ENCODE measurements at regions not wholly inside any gene's neighbourhood (a gene's known extent, or its start where the extent isn't known, plus 50 kb on each side); places are given as distances from the start of the nearest gene placed in this dataset.

- Histone ChIP-seq H3K4me2 (replicated peaks; ENCODE audit: extremely low read depth, low read length, poor library complexity, severe bottlenecking) (no peak overlapping the region), H3K9ac (ENCODE audit: insufficient read depth, low read length, poor library complexity, severe bottlenecking) (no peak overlapping the region), H3K4me3 (replicated peaks in 1 of 3; ENCODE audit: low read depth in 2 of 3, low read length in 3 of 3) (no peak overlapping the region), H3K36me3 (replicated peaks in 1 of 2; ENCODE audit: control insufficient read depth in 1 of 2, insufficient read depth in 2 of 2, low read length in 2 of 2) (no peaks in the 10 kb centered on the region), H3K79me2 (ENCODE audit: insufficient read depth, low read length) (no peaks in the 10 kb centered on the region), H3K9me3 (replicated peaks in 1 of 2; ENCODE audit: control insufficient read depth in 1 of 2, insufficient read depth in 1 of 2, low read length in 2 of 2) (no peaks in the 10 kb centered on the region), H2AFZ (ENCODE audit: insufficient read depth, low read depth, low read length, poor library complexity, severe bottlenecking) (no peak overlapping the region), H4K20me1 (ENCODE audit: insufficient read depth, low read length) (no peaks in the 10 kb centered on the region), H3K27me3 (ENCODE audit: control insufficient read depth in 2 of 2, insufficient read depth in 2 of 2, low read length in 2 of 2) (peaks cover 0 to 2% of the 10 kb centered on the region in 2 donors), H3K27ac (ENCODE audit: low read depth in 1 of 2, low read length in 2 of 2) (no peak overlapping the region), H3K4me1 (ENCODE audit: control insufficient read depth in 1 of 2, insufficient read depth in 2 of 2, low read length in 2 of 2) (peaks cover 12 to 13% of the 10 kb centered on the region in 2 donors)
- Mint-ChIP-seq H3K4me3 (no peak overlapping the region), H3K36me3 (no peaks in the 10 kb centered on the region), H3K27ac (no peak overlapping the region), H3K27me3 (ENCODE audit: low read depth in 3 of 3) (peaks cover 3 to 15% (median 12%) of the 10 kb centered on the region in 3 donors), H3K4me1 (peaks cover 18% of the 10 kb centered on the region), H3K9me3 (no peaks in the 10 kb centered on the region)
- WGBS (ENCODE audit: insufficient coverage), result 14% methylated on average over 1 of the region's 3 CpGs
- TF ChIP-seq CTCF (IDR thresholded peaks at IDR 0.05), result no peak
- intact Hi-C loops (cut with micrococcal nuclease), result no loop called here
- DNase-seq, result no peak
Measured at GRCh38 chr5:142420561-142421227, 95.9 kb upstream of the SPRY4 start.

GRCh38 chr5:142412581-142412980, 87.8 kb upstream of the SPRY4 start:
- intact Hi-C loops (cut with micrococcal nuclease), result no loop called here
- H3K4me2 ChIP-seq (replicated peaks; ENCODE audit: extremely low read depth, low read length, poor library complexity, severe bottlenecking), result no peak overlapping the region
- H4K20me1 ChIP-seq (ENCODE audit: insufficient read depth, low read length), result no peaks in the 10 kb centered on the region
- H3K27me3 ChIP-seq (ENCODE audit: control insufficient read depth in 2 of 2, insufficient read depth in 2 of 2, low read length in 2 of 2), result no peaks in the 10 kb centered on the region
- H3K4me1 ChIP-seq (ENCODE audit: control insufficient read depth in 1 of 2, insufficient read depth in 2 of 2, low read length in 2 of 2), result no peaks in the 10 kb centered on the region
- 96% methylated on average over 4 of the region's 5 CpGs for WGBS (ENCODE audit: insufficient coverage)
- Mint-ChIP-seq H3K4me3 (no peak overlapping the region), H3K4me1 (no peaks in the 10 kb centered on the region), H3K9me3 (no peaks in the 10 kb centered on the region), H3K27me3 (ENCODE audit: low read depth in 3 of 3) (peaks cover 6 to 11% (median 11%) of the 10 kb centered on the region in 3 donors), H3K27ac (no peak overlapping the region), H3K36me3 (no peaks in the 10 kb centered on the region)
- H3K4me3 ChIP-seq (replicated peaks in 1 of 3; ENCODE audit: low read depth in 2 of 3, low read length in 3 of 3), result no peak overlapping the region
- no peaks in the 10 kb centered on the region for H3K9me3 ChIP-seq (replicated peaks in 1 of 2; ENCODE audit: control insufficient read depth in 1 of 2, insufficient read depth in 1 of 2, low read length in 2 of 2)
- H3K79me2 ChIP-seq (ENCODE audit: insufficient read depth, low read length), result no peaks in the 10 kb centered on the region
- H3K27ac ChIP-seq (ENCODE audit: low read depth in 1 of 2, low read length in 2 of 2), result no peak overlapping the region
- no peak for TF ChIP-seq CTCF (IDR thresholded peaks at IDR 0.05)
- no peak overlapping the region for H3K9ac ChIP-seq (ENCODE audit: insufficient read depth, low read length, poor library complexity, severe bottlenecking)
- no peak for DNase-seq
- H2AFZ ChIP-seq (ENCODE audit: insufficient read depth, low read depth, low read length, poor library complexity, severe bottlenecking), result no peak overlapping the region
- H3K36me3 ChIP-seq (replicated peaks in 1 of 2; ENCODE audit: control insufficient read depth in 1 of 2, insufficient read depth in 2 of 2, low read length in 2 of 2), result no peaks in the 10 kb centered on the region

Measured in CD14-positive monocyte (primary cell).